GM21526 (cell line): ENCODE measurements at regions not wholly inside any gene's neighbourhood (a gene's known extent, or its start where the extent isn't known, plus 50 kb on each side); places are given as distances from the start of the nearest gene placed in this dataset.

ENCODE experiments used
- ATAC-seq: cut with Tn5 transposase; IDR thresholded peaks from one replicate; pipeline ENCODE4 v1.9.1; 2021; ENCODE audit warnings: moderate library complexity; ENCODE audit not compliant: unreplicated experiment, low FRiP score

DNA sequence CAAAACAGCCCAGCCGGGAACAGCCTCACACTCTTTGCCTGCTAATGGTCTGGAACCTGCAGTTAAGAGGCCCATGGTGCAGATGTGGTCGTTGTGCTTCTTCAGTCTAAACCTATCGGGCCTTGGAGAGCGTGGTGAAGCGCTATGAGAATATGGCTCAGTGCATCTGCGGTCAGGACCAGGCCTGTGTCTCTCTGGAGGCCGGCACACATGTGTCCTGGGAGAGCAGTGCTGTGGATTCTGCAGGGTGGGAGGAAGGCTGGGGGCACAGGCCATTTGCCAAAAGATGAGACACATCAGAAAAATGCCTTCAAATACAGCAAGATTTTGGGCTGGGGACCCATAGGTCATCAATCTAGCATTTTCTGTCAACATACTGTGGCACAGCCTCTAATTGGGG lies 231.5 kb upstream of the GLI3 start:
- no peak for ATAC-seq

DNA sequence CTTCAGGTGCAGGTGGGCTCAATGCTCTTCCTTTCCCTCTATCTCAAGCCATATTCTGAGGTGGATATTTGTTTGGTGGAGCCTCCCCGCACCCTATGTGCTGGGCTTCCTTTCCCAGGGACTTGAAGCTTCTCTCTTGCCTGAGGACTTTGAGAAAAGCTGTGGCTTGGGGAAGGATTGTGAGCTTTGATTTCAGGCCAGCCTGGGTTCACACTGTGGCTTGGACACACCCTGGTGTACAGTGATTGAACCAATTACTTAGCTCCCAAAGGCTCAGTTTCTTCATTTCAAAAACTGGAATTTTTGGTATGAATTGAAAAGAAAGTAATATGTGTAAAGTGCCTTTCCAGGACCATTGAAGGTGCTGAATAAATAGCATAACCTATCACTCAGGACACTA lies 224.5 kb upstream of the GLI3 start:
- no peak for ATAC-seq

- no peak for ATAC-seq
These were observed 223.9 kb upstream of the GLI3 start for GRCh38 chr7:42460933-42461332.

DNA sequence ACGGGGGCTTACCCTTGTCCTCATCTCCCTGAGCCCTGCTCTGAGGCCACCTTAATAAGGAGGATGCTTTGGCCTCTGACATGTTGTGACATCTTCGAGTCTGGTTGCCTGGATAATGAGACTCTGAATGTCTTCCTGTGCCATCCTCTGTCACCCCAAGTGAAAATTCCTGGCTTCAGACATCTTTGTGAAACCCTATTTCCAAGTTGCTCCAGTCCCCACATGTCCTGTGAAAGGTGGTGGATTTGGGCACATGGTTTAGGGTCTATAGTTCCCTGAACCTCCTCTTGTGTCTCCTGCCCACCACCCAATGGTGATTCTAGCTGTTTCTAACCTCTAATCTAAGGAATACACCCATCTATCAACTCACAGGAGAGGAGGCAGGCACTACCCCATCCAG lies 223.1 kb upstream of the GLI3 start:
- ATAC-seq: no peak

DNA sequence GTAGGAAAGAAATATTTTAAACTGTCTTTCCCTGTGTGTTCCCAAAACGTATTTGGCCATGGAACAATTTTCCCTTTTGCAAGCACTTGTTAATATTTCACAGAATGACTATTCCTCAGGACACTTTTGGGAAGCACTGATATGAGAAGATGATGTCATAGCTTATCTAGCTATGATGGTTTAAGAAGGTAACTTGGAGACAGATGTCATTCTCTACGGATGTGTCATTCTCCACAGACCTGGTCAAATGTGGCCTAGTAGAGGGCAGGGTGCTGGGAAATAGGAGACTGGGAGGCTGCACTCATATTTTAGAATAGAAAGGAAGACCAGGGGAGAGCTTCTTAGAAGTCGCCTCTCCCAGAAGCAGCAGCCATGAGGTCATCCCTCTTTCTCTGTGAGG lies 220.7 kb upstream of the GLI3 start:
- ATAC-seq: no peak

GRCh38 chr7:42456756-42457276 lies 219.8 kb upstream of the GLI3 start:
- no peak for ATAC-seq

DNA sequence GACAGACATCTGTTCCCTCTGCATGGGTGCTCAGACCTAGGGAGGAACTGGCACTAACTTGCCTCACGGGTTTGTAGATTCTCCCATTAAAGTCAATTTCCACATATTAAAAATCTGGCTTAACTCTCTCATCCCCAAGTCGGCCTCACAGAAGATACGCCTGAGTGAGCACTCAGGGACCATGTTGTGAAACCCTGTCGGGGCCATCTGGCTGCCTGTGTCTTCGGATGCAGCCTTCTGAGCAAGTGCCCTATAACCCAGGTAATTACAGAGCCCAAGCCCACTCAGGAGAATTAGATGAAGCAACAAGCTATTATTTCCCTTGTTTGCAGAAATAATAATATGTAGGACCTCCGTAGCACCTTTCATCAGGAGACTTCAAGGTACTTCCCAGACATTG lies 219.3 kb upstream of the GLI3 start:
- no peak for ATAC-seq

DNA sequence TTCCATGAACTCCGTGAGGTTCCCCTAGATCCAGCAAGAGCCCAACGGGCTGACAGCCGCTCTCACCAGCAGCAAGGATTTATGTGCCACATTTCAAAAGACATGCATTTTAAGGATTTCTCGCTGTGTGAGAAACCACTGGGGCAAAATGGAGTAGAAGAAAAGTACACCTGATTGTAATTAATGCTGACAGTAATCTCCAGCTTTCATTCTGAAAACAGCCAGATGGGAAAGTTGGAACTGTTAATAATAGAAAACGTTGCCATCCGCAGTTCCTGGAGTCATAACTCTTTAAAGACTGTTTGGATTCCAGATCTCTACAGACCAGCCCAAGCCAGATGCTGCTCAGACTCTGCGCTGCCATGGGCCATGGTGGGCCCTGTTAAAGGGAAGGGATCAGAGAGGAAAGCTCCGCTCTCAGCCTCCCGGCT lies 216.9 kb upstream of the GLI3 start:
- ATAC-seq: no peak

DNA sequence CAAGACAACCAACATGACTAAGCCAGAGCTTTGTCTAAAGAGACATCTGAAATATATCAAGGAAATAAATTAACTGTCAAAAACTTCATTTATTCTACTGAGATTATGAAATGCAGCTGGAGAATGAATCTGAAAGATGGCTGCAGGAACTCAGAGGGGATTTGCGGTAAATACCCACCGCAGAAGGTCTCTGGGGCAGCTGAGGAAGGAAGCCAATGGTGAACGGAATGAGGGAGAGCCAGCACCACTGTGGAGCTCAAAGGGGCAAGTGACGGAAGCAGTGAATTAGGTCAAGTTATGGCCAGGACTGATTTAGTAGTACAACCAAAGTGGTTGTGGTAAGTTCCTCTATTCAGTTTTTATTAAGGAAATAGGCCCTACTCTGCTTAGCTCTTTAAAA lies 215.3 kb upstream of the GLI3 start:
- ATAC-seq: no peak

- ATAC-seq: no peak
These were observed 212.4 kb upstream of the GLI3 start for GRCh38 chr7:42449431-42449830.

- no peak for ATAC-seq
These were observed 211.9 kb upstream of the GLI3 start for GRCh38 chr7:42448901-42449300.

- no peak for ATAC-seq
These were observed 208.7 kb upstream of the GLI3 start for GRCh38 chr7:42445691-42446090.

DNA sequence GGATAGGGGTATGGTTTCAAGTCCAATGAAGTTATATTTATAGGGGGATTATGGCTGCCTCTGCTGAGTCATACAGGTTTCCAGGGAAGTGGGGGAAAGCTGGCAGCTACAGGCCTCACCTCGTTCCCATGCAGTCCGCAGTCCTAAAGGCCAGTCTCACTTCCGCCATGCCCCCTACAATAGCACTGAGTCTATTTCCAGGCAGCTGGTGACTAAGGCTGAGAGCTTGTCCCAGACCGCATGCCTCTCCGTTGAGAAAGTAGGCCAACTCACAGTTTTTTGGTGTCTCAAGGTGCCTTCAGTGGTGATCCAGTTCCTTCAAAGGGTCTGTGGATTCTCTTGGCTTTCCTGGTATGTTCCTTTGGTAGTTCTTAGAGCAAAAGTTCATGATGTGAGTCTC lies 203.9 kb upstream of the GLI3 start:
- no peak for ATAC-seq

- ATAC-seq: no peak
These were observed 195.6 kb upstream of the GLI3 start for GRCh38 chr7:42432644-42433043.

DNA sequence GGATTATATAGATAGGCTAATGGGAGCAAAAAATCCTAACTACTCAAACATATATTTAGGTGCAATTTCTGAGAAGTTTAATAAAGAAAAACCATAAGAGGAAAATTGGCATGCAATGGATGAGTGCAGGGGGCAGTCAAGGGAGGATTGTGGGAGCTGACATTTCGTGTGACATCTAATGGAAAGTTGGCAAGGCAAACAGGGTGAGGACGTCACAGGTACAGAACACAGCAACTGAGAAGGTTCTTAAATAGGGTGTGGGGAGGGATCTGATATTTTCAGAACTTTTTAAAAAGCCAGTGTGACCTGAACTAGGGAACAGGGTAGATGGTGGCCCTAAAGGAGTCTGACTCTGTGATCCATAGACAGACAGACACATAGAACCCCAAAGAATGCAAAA lies 194.9 kb upstream of the GLI3 start:
- ATAC-seq: no peak

- no peak for ATAC-seq
These were observed 192.3 kb upstream of the GLI3 start for GRCh38 chr7:42429339-42429738.

DNA sequence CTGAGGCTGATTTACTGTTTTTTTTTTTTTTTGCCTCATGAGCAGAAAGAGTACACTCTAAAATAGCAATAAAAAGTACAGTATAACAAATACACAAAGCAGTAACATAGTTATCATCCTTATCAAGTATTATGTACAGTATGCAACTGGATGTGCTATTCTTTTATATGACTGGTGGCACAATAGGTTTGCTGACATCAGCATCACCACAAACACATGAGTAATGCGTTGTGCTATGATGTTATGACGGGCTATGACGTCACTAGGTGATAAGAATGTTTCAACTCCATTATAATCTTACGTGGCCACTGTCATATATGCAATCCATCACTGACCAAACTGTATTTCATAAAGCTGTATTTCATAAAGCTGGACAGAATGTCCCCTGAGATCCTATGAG lies 189.2 kb upstream of the GLI3 start:
- no peak for ATAC-seq

GRCh38 chr7:42414941-42415505 lies 178.0 kb upstream of the GLI3 start:
- no peak for ATAC-seq

- no peak for ATAC-seq
These were observed 177.0 kb upstream of the GLI3 start for GRCh38 chr7:42414028-42414427.

- no peak for ATAC-seq
These were observed 172.3 kb upstream of the GLI3 start for GRCh38 chr7:42409296-42409695.

- ATAC-seq: no peak
These were observed 170.8 kb upstream of the GLI3 start for GRCh38 chr7:42407833-42408232.

GRCh38 chr7:42407021-42407710 lies 170.2 kb upstream of the GLI3 start:
- ATAC-seq: no peak
